ENCODE measurements at regions not wholly inside any gene's neighbourhood (a gene's known extent, or its start where the extent isn't known, plus 50 kb on each side); places are given as distances from the start of the nearest gene placed in this dataset.

- no peak for TF ChIP-seq CTCF (IDR thresholded peaks at IDR 0.05; ENCODE audit: extremely low read depth, missing control alignments)
- DNase-seq (ENCODE audit: low spot score): no peak
These were observed 68.1 kb upstream of the STK39 start for GRCh38 chr2:168315331-168316072.

GRCh38 chr2:168316073-168316440, 68.7 kb upstream of the STK39 start:
- DNase-seq (ENCODE audit: low spot score): no peak
- TF ChIP-seq CTCF (IDR thresholded peaks at IDR 0.05; ENCODE audit: extremely low read depth, missing control alignments): no peak

GRCh38 chr2:168317282-168317681, 69.9 kb upstream of the STK39 start:
- no peak for DNase-seq (ENCODE audit: low spot score)
- no peak for TF ChIP-seq CTCF (IDR thresholded peaks at IDR 0.05; ENCODE audit: extremely low read depth, missing control alignments)

- DNase-seq (ENCODE audit: low spot score): no peak
- no peak for TF ChIP-seq CTCF (IDR thresholded peaks at IDR 0.05; ENCODE audit: extremely low read depth, missing control alignments)
These were observed 72.9 kb upstream of the STK39 start for GRCh38 chr2:168320267-168320666.

GRCh38 chr2:168322325-168323007, 75.1 kb upstream of the STK39 start:
- no peak for DNase-seq (ENCODE audit: low spot score)
- TF ChIP-seq CTCF (IDR thresholded peaks at IDR 0.05; ENCODE audit: extremely low read depth, missing control alignments): no peak

GRCh38 chr2:168323529-168324021, 76.2 kb upstream of the STK39 start:
- DNase-seq (ENCODE audit: low spot score): no peak
- TF ChIP-seq CTCF (IDR thresholded peaks at IDR 0.05; ENCODE audit: extremely low read depth, missing control alignments): no peak

GRCh38 chr2:168326572-168326971, 79.2 kb upstream of the STK39 start:
- DNase-seq (ENCODE audit: low spot score): no peak
- no peak for TF ChIP-seq CTCF (IDR thresholded peaks at IDR 0.05; ENCODE audit: extremely low read depth, missing control alignments)
